Testis (tissue), 2 donors: ENCODE measurements at regions not wholly inside any gene's neighbourhood (a gene's known extent, or its start where the extent isn't known, plus 50 kb on each side); places are given as distances from the start of the nearest gene placed in this dataset.

Experiments
- CTCF ChIP-seq, 3 experiments: fragments of 450-650 bp in 2 of 3; fragments of 200-600 bp in 1 of 3; sonication (generic) in 1 of 3; IDR thresholded peaks; one replicate each; pipeline ENCODE4 v1.5.1; 2016 to 2019; ENCODE audit warnings: antibody characterized with exemption in 3 of 3, mild to moderate bottlenecking in 2 of 3, moderate library complexity in 1 of 3
- POLR2A ChIP-seq: fragments of 450-650 bp; IDR thresholded peaks from one replicate; pipeline ENCODE4 v1.6.1; 2017; ENCODE audit warnings: antibody characterized with exemption, mild to moderate bottlenecking, moderate library complexity

DNA sequence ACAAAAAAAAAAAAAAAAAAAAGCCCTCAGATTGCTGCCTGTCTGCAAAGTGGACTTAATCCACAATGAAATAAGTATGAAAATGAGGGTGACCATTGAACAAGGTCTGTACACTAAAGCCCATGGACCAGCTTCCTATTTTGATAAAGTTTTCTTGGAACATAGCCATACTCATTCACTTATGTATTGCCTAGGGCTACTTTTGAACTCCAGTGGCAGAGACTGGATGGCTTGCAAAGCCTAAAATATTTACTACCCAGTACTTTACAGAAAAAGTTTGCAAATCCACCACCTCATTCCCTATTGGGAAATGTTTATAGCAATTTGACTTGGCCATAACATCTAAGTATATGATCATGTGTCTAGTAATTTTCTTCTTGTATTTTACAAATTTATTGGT is 481.7 kb downstream of the NAF1 start:
- no peak for TF ChIP-seq CTCF (IDR thresholded peaks at IDR 0.05)
- TF ChIP-seq POLR2A, result no peak
